ENCODE measurements at regions not wholly inside any gene's neighbourhood (a gene's known extent, or its start where the extent isn't known, plus 50 kb on each side); places are given as distances from the start of the nearest gene placed in this dataset.

GRCh38 chr3:106729481-106729880 is 647.8 kb upstream of the CCDC54 start:
- DNase-seq = no peak
- Mint-ChIP-seq H3K9me3 (no peaks in the 10 kb centered on the region), H3K27ac (no peak overlapping the region), H3K4me3 (no peak overlapping the region), H3K36me3 (ENCODE audit: low read depth) (no peaks in the 10 kb centered on the region), H3K27me3 (peaks cover 5% of the 10 kb centered on the region), H3K4me1 (no peaks in the 10 kb centered on the region)
- ChIA-PET POLR2A (no interaction called here), CTCF (no interaction called here)

DNA sequence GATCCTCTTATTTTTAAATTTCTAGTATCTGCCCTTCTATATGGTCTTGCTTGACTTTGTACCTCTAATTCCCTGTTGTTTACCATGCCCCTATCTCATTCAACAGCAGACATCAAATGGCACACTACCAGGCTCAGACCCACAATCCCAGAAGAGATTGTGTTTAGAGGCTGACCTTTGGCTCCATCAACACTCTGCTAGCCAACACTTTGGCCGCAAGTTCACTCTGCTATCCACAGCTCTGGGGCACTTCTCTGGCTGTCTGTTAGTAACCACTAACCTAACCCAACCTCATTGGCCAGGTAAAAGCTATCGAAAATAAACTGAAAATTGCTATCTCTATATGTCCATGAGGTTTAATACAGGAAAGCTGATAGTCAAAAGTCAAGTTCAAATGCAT is 646.0 kb upstream of the CCDC54 start:
- POLR2A ChIA-PET = no interaction called here
- no peaks in the 10 kb centered on the region for H3K9me3 Mint-ChIP-seq

DNA sequence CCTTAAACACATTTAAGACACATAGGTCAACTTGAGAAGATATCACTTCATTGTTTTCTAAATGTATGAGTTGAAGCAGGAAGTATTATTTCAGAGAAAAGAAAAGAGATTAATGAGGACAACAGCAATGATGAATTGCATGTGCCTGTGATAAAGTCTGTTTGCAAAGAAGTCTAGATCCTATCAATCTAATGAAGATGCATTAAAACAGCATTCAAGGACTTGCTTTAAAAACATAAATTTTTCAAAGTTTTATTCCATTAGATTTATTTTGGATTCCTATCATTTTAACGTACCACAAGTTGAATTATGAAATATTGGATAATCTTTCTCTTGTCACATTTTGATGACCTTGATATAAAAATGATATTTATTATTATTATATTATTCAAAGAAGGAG is 642.5 kb upstream of the CCDC54 start:
- Mint-ChIP-seq H3K4me3 (no peak overlapping the region), H3K9me3 (no peaks in the 10 kb centered on the region), H3K4me1 (no peaks in the 10 kb centered on the region), H3K27me3 (peaks cover 3% of the 10 kb centered on the region), H3K36me3 (ENCODE audit: low read depth) (no peaks in the 10 kb centered on the region), H3K27ac (no peak overlapping the region)
- ChIA-PET CTCF (no interaction called here), POLR2A (no interaction called here)
- no peak for DNase-seq

More for the DNA sequence above, 646.0 kb upstream of the CCDC54 start:
- H3K27ac Mint-ChIP-seq = no peak overlapping the region
- CTCF ChIA-PET = no interaction called here
- H3K4me1 Mint-ChIP-seq = no peaks in the 10 kb centered on the region
- peaks cover 5% of the 10 kb centered on the region for H3K27me3 Mint-ChIP-seq
- no peak for DNase-seq
- no peaks in the 10 kb centered on the region for H3K36me3 Mint-ChIP-seq (ENCODE audit: low read depth)
- no peak overlapping the region for H3K4me3 Mint-ChIP-seq

- no peak for DNase-seq
- ChIA-PET POLR2A (no interaction called here), CTCF (no interaction called here)
- Mint-ChIP-seq H3K36me3 (ENCODE audit: low read depth) (no peaks in the 10 kb centered on the region), H3K27me3 (peaks cover 3% of the 10 kb centered on the region), H3K4me1 (no peaks in the 10 kb centered on the region), H3K4me3 (no peak overlapping the region), H3K9me3 (no peaks in the 10 kb centered on the region), H3K27ac (no peak overlapping the region)
Observed at GRCh38 chr3:106737265-106737664, 640.0 kb upstream of the CCDC54 start.

- Mint-ChIP-seq H3K4me1 (no peaks in the 10 kb centered on the region), H3K27me3 (no peaks in the 10 kb centered on the region), H3K36me3 (ENCODE audit: low read depth) (no peaks in the 10 kb centered on the region), H3K4me3 (no peak overlapping the region), H3K27ac (no peak overlapping the region), H3K9me3 (no peaks in the 10 kb centered on the region)
- no peak for DNase-seq
- CTCF ChIA-PET = no interaction called here
- POLR2A ChIA-PET = no interaction called here
Observed at GRCh38 chr3:106740116-106740515, 637.1 kb upstream of the CCDC54 start.

GRCh38 chr3:106745344-106746168 is 631.7 kb upstream of the CCDC54 start:
- Mint-ChIP-seq H3K27me3 (no peaks in the 10 kb centered on the region), H3K9me3 (no peaks in the 10 kb centered on the region), H3K4me3 (no peak overlapping the region), H3K27ac (no peak overlapping the region), H3K36me3 (ENCODE audit: low read depth) (no peaks in the 10 kb centered on the region), H3K4me1 (no peaks in the 10 kb centered on the region)
- DNase-seq = no peak
- POLR2A ChIA-PET = no interaction called here
- CTCF ChIA-PET = no interaction called here

DNA sequence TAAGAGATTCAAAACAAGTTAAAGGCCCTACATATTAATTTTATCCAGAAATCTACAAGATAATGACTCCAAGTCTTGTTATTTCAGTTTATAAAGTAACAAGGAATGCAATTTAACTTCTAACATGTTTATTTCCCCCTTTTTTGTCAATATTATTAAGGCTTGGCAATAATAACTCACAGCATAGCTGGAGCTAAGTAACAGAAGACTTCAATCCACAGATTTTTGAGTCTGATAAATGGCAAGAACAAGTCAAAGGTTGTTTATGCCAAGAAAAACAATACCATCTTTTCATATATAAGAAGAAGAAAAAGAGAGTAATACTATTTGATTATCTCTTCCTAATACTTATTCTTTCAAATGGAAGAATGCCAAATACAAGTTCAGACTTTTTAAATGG is 631.0 kb upstream of the CCDC54 start:
- H3K36me3 Mint-ChIP-seq (ENCODE audit: low read depth) = no peaks in the 10 kb centered on the region
- no peak overlapping the region for H3K4me3 Mint-ChIP-seq
- H3K9me3 Mint-ChIP-seq = no peaks in the 10 kb centered on the region
- H3K4me1 Mint-ChIP-seq = no peaks in the 10 kb centered on the region
- H3K27me3 Mint-ChIP-seq = no peaks in the 10 kb centered on the region
- ChIA-PET POLR2A (no interaction called here), CTCF (no interaction called here)
- H3K27ac Mint-ChIP-seq = no peak overlapping the region
- DNase-seq = no peak

DNA sequence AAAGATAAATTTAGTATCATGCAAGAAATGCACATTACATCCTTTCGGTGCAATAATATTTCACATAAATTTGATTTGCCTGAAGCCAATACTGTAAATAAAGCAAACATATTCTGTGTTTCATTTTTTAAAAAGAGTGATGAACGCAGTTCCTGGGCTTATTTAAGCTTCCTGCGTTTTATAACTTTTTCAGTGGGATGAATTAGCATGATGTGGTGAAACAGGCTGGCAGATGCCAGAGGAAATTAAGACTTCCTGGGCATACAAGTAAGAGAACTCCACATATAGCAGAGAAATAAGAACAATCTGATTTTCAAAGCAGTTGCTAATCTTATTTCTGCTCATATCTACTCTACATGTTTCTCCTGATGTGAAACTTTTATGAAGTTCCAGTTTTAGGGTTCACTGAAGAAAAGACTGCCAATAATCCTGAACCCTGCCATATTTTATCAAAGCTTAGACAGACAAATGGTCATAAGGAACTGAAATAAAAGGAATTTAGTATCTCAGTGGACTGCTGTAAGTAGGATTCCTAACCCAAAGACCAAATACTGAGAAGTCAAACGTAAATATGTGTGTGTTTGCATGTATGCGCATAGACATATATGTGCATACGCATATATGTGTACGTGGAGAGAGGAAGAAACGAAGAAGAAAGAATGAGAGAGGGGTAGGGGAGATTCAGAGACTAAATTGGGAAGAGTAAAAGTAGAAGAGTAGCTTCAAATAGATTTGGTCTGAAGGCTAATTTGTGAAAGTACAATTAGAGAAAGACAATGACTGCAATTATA is 628.6 kb upstream of the CCDC54 start:
- no peaks in the 10 kb centered on the region for H3K27me3 Mint-ChIP-seq
- no peak overlapping the region for H3K27ac Mint-ChIP-seq
- CTCF ChIA-PET = no interaction called here
- no peaks in the 10 kb centered on the region for H3K36me3 Mint-ChIP-seq (ENCODE audit: low read depth)
- H3K9me3 Mint-ChIP-seq = no peaks in the 10 kb centered on the region
- no peaks in the 10 kb centered on the region for H3K4me1 Mint-ChIP-seq
- no peak overlapping the region for H3K4me3 Mint-ChIP-seq
- DNase-seq = no peak
- POLR2A ChIA-PET = no interaction called here

DNA sequence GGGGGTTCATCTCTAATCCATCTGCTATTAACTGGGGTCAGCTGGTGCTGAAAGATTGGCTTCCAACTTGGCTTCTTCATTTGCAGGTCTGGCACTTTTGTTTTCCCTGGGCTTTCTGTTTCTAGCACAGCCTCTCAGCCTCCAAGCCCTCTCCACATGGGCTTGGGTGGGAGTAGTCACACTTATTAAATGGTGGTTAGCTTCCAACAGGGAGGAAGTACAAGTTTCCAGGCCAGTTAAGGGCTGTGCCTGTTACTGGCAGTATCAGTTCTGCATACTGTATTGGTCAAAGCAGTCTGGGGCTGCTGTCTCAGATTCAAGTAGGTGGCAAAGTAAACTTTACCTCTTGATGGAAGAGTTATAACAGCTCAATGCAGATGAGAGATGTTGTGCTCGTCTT is 627.1 kb upstream of the CCDC54 start:
- Mint-ChIP-seq H3K9me3 (no peaks in the 10 kb centered on the region), H3K27me3 (no peaks in the 10 kb centered on the region), H3K4me1 (no peaks in the 10 kb centered on the region), H3K36me3 (ENCODE audit: low read depth) (no peaks in the 10 kb centered on the region), H3K4me3 (no peak overlapping the region), H3K27ac (no peak overlapping the region)
- ChIA-PET CTCF (no interaction called here), POLR2A (no interaction called here)
- no peak for DNase-seq

DNA sequence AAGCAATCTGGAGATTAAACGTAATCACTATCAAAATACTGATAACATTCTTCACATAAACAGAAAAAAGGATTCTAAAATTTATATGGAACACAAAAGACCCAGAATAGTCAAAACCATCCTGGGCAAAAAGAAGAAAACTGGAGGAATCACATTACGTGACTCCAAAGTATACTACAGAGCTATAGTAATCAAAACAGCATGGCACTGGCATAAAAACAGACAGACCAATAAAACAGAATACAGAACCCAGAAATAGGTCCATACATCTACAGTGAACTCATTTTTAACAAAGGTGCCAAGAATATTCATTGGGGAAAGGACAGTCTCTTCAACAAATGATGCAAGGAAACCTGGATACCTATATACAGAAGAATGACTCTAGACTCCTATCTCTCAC is 621.9 kb upstream of the CCDC54 start:
- DNase-seq = no peak
- no peaks in the 10 kb centered on the region for H3K36me3 Mint-ChIP-seq (ENCODE audit: low read depth)
- no peaks in the 10 kb centered on the region for H3K4me1 Mint-ChIP-seq
- no peak overlapping the region for H3K27ac Mint-ChIP-seq
- no peaks in the 10 kb centered on the region for H3K27me3 Mint-ChIP-seq
- CTCF ChIA-PET = no interaction called here
- H3K4me3 Mint-ChIP-seq = no peak overlapping the region
- no peaks in the 10 kb centered on the region for H3K9me3 Mint-ChIP-seq
- POLR2A ChIA-PET = no interaction called here

DNA sequence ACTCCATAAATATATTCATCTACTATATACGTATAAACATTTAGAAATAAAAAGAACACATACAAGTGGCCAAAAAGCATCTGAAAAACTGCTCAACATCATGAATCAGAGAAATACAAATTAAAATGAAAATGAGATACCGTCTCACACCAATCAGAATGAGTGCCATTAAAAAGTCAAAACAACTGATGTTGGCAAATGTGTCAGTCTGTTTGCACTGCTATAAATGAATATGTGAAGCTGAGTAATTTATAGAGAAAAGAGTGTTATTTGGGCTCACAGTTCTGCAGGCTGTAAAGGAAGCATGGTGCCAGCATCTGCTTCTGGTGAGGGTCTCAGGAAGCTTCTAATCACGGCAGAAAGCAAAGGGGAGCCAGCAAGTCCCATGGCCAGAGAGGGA is 620.3 kb upstream of the CCDC54 start:
- Mint-ChIP-seq H3K4me1 (no peaks in the 10 kb centered on the region), H3K9me3 (no peaks in the 10 kb centered on the region), H3K4me3 (no peak overlapping the region), H3K27me3 (no peaks in the 10 kb centered on the region), H3K27ac (no peak overlapping the region), H3K36me3 (ENCODE audit: low read depth) (no peaks in the 10 kb centered on the region)
- ChIA-PET POLR2A (no interaction called here), CTCF (no interaction called here)
- DNase-seq = no peak

- no peak overlapping the region for H3K4me3 Mint-ChIP-seq
- H3K36me3 Mint-ChIP-seq (ENCODE audit: low read depth) = no peaks in the 10 kb centered on the region
- no peak overlapping the region for H3K27ac Mint-ChIP-seq
- POLR2A ChIA-PET = no interaction called here
- no peaks in the 10 kb centered on the region for H3K4me1 Mint-ChIP-seq
- H3K9me3 Mint-ChIP-seq = no peaks in the 10 kb centered on the region
- DNase-seq = no peak
- CTCF ChIA-PET = no interaction called here
- no peaks in the 10 kb centered on the region for H3K27me3 Mint-ChIP-seq
Observed at GRCh38 chr3:106758459-106758858, 618.8 kb upstream of the CCDC54 start.

GRCh38 chr3:106759731-106760130 is 617.5 kb upstream of the CCDC54 start:
- Mint-ChIP-seq H3K36me3 (ENCODE audit: low read depth) (no peaks in the 10 kb centered on the region), H3K9me3 (no peaks in the 10 kb centered on the region), H3K27ac (no peak overlapping the region)

DNA sequence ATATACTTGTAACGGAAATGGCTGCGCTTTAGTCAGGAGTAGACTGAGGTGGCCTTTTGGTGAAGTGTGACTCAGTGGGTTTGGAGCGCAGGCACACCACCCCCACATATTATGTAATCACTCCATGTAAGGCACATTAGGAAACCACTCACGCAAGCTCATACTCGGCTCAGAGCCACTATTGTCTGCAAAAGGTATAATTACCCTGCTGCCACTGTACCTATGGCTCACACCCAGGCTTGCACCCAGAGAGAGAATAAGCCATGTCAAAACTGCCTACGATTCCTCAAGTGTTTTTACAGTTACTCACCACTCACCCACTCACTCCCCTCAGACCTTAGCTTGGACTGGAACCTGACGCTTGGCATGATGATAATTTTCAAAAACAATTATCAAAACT is 611.9 kb upstream of the CCDC54 start:
- Mint-ChIP-seq H3K4me1 (no peaks in the 10 kb centered on the region), H3K9me3 (no peaks in the 10 kb centered on the region)
- CTCF ChIA-PET = no interaction called here

More at GRCh38 chr3:106759731-106760130, 617.5 kb upstream of the CCDC54 start:
- CTCF ChIA-PET = no interaction called here
- no peak overlapping the region for H3K4me3 Mint-ChIP-seq
- POLR2A ChIA-PET = no interaction called here
- no peaks in the 10 kb centered on the region for H3K27me3 Mint-ChIP-seq
- DNase-seq = no peak
- H3K4me1 Mint-ChIP-seq = no peaks in the 10 kb centered on the region

More for the DNA sequence above, 611.9 kb upstream of the CCDC54 start:
- Mint-ChIP-seq H3K27me3 (no peaks in the 10 kb centered on the region), H3K4me3 (no peak overlapping the region), H3K36me3 (ENCODE audit: low read depth) (no peaks in the 10 kb centered on the region), H3K27ac (no peak overlapping the region)
- POLR2A ChIA-PET = no interaction called here
- no peak for DNase-seq

Measured in activated CD4-positive, alpha-beta memory T cell treated with anti-CD3 and anti-CD28 coated beads, Interleukin-2, amount 10 ng/mL, durations not matched to agents 7 days and 5 days (primary cell).